ENCODE measurements at regions not wholly inside any gene's neighbourhood (a gene's known extent, or its start where the extent isn't known, plus 50 kb on each side); places are given as distances from the start of the nearest gene placed in this dataset.

DNA sequence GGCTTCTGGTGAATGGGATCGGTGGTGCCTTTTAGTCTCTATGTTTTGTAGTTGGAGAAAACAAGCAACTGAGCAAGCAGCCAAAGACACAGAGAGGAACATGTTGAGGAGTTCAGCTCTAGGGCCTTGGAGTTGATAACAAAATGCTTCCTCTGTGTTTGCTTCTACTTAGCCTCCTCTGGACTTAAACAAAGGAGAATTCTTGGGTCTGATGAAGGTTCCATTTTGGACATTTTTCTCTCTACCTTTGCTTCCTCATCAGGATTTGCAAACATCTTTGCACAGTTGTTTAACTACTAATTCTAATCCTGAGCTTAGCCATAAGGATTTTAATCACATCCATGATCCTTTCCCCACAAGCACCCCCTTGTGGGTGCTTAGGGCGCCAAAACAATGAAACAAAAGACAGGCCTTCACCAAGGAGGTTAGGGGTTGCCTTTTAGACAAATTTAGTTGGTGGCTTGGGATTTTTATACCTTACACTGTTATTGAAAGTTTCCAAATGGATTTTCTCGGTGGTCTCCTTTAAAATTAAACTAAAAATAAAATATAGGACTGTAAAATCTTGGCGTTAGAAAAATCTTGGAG, 148.5 kb upstream of the SATB2 start:
- Histone ChIP-seq H3K27ac (ENCODE audit: extremely low read length, insufficient read depth, low read length) (no peak overlapping the region), H3K9me3 (ENCODE audit: low read length) (no peaks in the 10 kb centered on the region), H3K27me3 (ENCODE audit: control insufficient read depth in 1 of 2, insufficient read depth in 2 of 2, low read length in 2 of 2) (no peaks in the 10 kb centered on the region), H3K4me1 (ENCODE audit: insufficient read depth, low read length) (no peaks in the 10 kb centered on the region), H3K4me2 (ENCODE audit: low read depth, low read length) (no peak overlapping the region), H4K20me1 (ENCODE audit: insufficient read depth, low read length) (no peaks in the 10 kb centered on the region), H3K9ac (ENCODE audit: insufficient read depth, low read depth, low read length) (no peak overlapping the region), H2AFZ (ENCODE audit: low read length) (no peak overlapping the region), H3K79me2 (ENCODE audit: insufficient read depth, low read length) (no peaks in the 10 kb centered on the region), H3K4me3 (replicated peaks in 1 of 3; ENCODE audit: insufficient read depth in 1 of 3, low read depth in 2 of 3, low read length in 3 of 3) (no peak overlapping the region), H3K36me3 (replicated peaks in 1 of 2; ENCODE audit: control insufficient read depth in 1 of 2, insufficient read depth in 2 of 2, low read length in 2 of 2) (no peaks in the 10 kb centered on the region)
- 6% methylated on average over 4 of the region's 4 CpGs for WGBS (ENCODE audit: low lambda C conversion rate)
- ChIA-PET POLR2A (no interaction called here), CTCF (ENCODE audit: low intra/inter-chr PET ratio, low total read pairs) (no interaction called here)
- intact Hi-C loops (cut with micrococcal nuclease; ENCODE audit: unreplicated experiment) (no loop called here), in situ Hi-C loops (cut with HindIII; ENCODE audit: extremely low pct_ligation_motif_present, low pct_unique_long_range_greater_than_20kb) (no loop called here)
- no peak for ATAC-seq
- TF ChIP-seq ZBTB40 (IDR thresholded peaks at IDR 0.05) (no peak), ZBTB40 (CRISPR knock-in tag; IDR thresholded peaks at IDR 0.05) (no peak)
- TF ChIP-seq, protein P1, sequence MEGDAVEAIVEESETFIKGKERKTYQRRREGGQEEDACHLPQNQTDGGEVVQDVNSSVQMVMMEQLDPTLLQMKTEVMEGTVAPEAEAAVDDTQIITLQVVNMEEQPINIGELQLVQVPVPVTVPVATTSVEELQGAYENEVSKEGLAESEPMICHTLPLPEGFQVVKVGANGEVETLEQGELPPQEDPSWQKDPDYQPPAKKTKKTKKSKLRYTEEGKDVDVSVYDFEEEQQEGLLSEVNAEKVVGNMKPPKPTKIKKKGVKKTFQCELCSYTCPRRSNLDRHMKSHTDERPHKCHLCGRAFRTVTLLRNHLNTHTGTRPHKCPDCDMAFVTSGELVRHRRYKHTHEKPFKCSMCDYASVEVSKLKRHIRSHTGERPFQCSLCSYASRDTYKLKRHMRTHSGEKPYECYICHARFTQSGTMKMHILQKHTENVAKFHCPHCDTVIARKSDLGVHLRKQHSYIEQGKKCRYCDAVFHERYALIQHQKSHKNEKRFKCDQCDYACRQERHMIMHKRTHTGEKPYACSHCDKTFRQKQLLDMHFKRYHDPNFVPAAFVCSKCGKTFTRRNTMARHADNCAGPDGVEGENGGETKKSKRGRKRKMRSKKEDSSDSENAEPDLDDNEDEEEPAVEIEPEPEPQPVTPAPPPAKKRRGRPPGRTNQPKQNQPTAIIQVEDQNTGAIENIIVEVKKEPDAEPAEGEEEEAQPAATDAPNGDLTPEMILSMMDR (CRISPR knock-in tag; IDR thresholded peaks at IDR 0.05): peak; percentile 12; the same call in 1 of the 2 replicates
- no peak for DNase-seq (ENCODE audit: low spot score)
- no TSS peak for BruUV-seq (replicated peaks)
- FAIRE-seq: no peak
